Fibroblast of lung (primary cell): ENCODE measurements at regions not wholly inside any gene's neighbourhood (a gene's known extent, or its start where the extent isn't known, plus 50 kb on each side); places are given as distances from the start of the nearest gene placed in this dataset.

ENCODE experiments used
- DNase-seq, 2 donors: peaks; one replicate each; pipeline versions ENCODE4 v3.0.0 to v3.0.0-alpha.2; 2010; ENCODE audit warnings: low read depth in 2 of 2
- H2AFZ ChIP-seq: 2 replicates; pipeline ENCODE4 v1.5.1; 2012; ENCODE audit warnings: low read length, control low read depth, inconsistent platforms
- H3K27ac ChIP-seq: 2 replicates; pipeline ENCODE4 v1.5.1; 2011; ENCODE audit warnings: low read length, control low read depth; ENCODE audit not compliant: insufficient read depth
- H3K27me3 ChIP-seq: 2 replicates; pipeline ENCODE4 v1.5.1; 2011; ENCODE audit warnings: mild to moderate bottlenecking, low read length; ENCODE audit not compliant: control insufficient read depth, insufficient read depth
- H3K36me3 ChIP-seq: 2 replicates; pipeline ENCODE4 v1.5.1; 2011; ENCODE audit warnings: low read length; ENCODE audit not compliant: control insufficient read depth, insufficient read depth
- H3K4me1 ChIP-seq: 2 replicates; pipeline ENCODE4 v1.5.1; 2011; ENCODE audit warnings: low read length; ENCODE audit not compliant: control insufficient read depth, insufficient read depth; ENCODE audit errors: extremely low read depth
- H3K4me2 ChIP-seq: 2 replicates; pipeline ENCODE4 v1.5.1; 2011; ENCODE audit warnings: low read length, control low read depth; ENCODE audit not compliant: insufficient read depth; ENCODE audit errors: extremely low read depth
- H3K4me3 ChIP-seq, 4 experiments: fragments of 200-600 bp in 1 of 4; sonication (generic) in 1 of 4; replicated peaks in 1 of 4; 2 replicates each; pipeline ENCODE4 v1.5.1; 2011 to 2016; ENCODE audit warnings: low read length in 4 of 4, low read depth in 3 of 4, mild to moderate bottlenecking in 3 of 4, control low read depth in 2 of 4, inconsistent platforms in 1 of 4, mixed read lengths in 1 of 4; ENCODE audit not compliant: insufficient read depth in 1 of 4; ENCODE audit errors: control extremely low read depth in 1 of 4
- H3K79me2 ChIP-seq: 2 replicates; pipeline ENCODE4 v1.5.1; 2012; ENCODE audit warnings: mild to moderate bottlenecking, low read length, inconsistent platforms; ENCODE audit not compliant: control insufficient read depth, insufficient read depth
- H3K9ac ChIP-seq: 2 replicates; pipeline ENCODE4 v1.5.1; 2011; ENCODE audit warnings: mild to moderate bottlenecking, low read length, control low read depth; ENCODE audit not compliant: insufficient read depth
- H3K9me3 ChIP-seq: 2 replicates; pipeline ENCODE4 v1.5.1; 2012; ENCODE audit warnings: low read depth, low read length; ENCODE audit not compliant: control insufficient read depth, insufficient read depth
- H4K20me1 ChIP-seq: 2 replicates; pipeline ENCODE4 v1.5.1; 2011; ENCODE audit warnings: low read length; ENCODE audit not compliant: control insufficient read depth, insufficient read depth; ENCODE audit errors: extremely low read depth
- EZH2 ChIP-seq: IDR thresholded peaks from 2 replicates; pipeline ENCODE4 v1.5.1; 2012; ENCODE audit warnings: low read length, control low read depth, mild to moderate bottlenecking; ENCODE audit errors: missing control alignments
- TF ChIP-seq, protein P1 (sequence below), 2 donors: IDR thresholded peaks in 1 of 2; conservative IDR thresholded peaks in 1 of 2; 1 replicate in 1 of 2; 2 replicates in 1 of 2; pipeline ENCODE4 v1.5.1; 2011 to 2012; ENCODE audit warnings: low read length in 2 of 2, control low read depth in 1 of 2, inconsistent platforms in 1 of 2, low read depth in 1 of 2, mild to moderate bottlenecking in 1 of 2

DNA sequence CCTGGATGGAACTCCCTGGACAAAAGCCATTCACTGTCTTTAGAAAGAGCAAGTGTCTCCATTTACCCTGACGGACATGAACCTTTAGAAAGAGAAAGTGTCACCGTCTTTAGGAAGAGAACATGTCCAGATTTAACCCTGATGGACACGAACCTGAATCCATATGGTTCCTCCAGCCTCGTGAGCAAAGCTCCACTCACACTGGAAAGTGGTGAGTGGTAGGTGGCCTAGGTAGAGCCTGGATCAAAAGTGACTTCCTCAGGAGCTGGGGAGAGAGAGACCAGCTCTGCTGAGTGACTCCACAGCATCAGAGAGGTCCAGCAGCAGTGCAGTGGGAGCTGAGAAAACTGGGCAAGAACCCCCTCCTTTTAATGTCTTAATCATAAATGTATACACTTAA, 59.8 kb upstream of the IRS2 start:
- no peaks in the 10 kb centered on the region for H4K20me1 ChIP-seq
- no peaks in the 10 kb centered on the region for H3K79me2 ChIP-seq
- H3K27me3 ChIP-seq: no peaks in the 10 kb centered on the region
- no peak overlapping the region for H3K27ac ChIP-seq
- no peaks in the 10 kb centered on the region for H3K9me3 ChIP-seq
- no peak overlapping the region for H3K4me2 ChIP-seq
- no peak overlapping the region for H3K9ac ChIP-seq
- no peak overlapping the region for H2AFZ ChIP-seq
- H3K4me3 ChIP-seq: no peak overlapping the region
- no peak for TF ChIP-seq EZH2
- TF ChIP-seq, protein P1, sequence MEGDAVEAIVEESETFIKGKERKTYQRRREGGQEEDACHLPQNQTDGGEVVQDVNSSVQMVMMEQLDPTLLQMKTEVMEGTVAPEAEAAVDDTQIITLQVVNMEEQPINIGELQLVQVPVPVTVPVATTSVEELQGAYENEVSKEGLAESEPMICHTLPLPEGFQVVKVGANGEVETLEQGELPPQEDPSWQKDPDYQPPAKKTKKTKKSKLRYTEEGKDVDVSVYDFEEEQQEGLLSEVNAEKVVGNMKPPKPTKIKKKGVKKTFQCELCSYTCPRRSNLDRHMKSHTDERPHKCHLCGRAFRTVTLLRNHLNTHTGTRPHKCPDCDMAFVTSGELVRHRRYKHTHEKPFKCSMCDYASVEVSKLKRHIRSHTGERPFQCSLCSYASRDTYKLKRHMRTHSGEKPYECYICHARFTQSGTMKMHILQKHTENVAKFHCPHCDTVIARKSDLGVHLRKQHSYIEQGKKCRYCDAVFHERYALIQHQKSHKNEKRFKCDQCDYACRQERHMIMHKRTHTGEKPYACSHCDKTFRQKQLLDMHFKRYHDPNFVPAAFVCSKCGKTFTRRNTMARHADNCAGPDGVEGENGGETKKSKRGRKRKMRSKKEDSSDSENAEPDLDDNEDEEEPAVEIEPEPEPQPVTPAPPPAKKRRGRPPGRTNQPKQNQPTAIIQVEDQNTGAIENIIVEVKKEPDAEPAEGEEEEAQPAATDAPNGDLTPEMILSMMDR (conservative IDR thresholded peaks at IDR 0.05 in 1 of 2, IDR thresholded peaks at IDR 0.05 in 1 of 2; ENCODE audit: low read depth in 1 of 2, low read length in 2 of 2): no peak
- H3K4me1 ChIP-seq: no peaks in the 10 kb centered on the region
- H3K36me3 ChIP-seq: no peaks in the 10 kb centered on the region
- no peak for DNase-seq

- no peak overlapping the region for H3K27ac ChIP-seq
- H3K4me1 ChIP-seq: peaks cover 6% of the 10 kb centered on the region
- peak; percentile 61 to 67 for DNase-seq
- H3K27me3 ChIP-seq: no peaks in the 10 kb centered on the region
- H3K79me2 ChIP-seq: no peaks in the 10 kb centered on the region
- no peak overlapping the region for H3K9ac ChIP-seq
- no peaks in the 10 kb centered on the region for H3K36me3 ChIP-seq
- no peak overlapping the region for H3K4me3 ChIP-seq
- H4K20me1 ChIP-seq: no peaks in the 10 kb centered on the region
- H3K9me3 ChIP-seq: no peaks in the 10 kb centered on the region
- TF ChIP-seq, protein P1 (conservative IDR thresholded peaks at IDR 0.05 in 1 of 2, IDR thresholded peaks at IDR 0.05 in 1 of 2; ENCODE audit: low read depth in 1 of 2, low read length in 2 of 2): no peak
- TF ChIP-seq EZH2: no peak
- no peak overlapping the region for H3K4me2 ChIP-seq
- H2AFZ ChIP-seq: no peak overlapping the region
Measured at GRCh38 chr13:109844396-109844795, 58.0 kb upstream of the IRS2 start.

GRCh38 chr13:109843695-109844094, 57.3 kb upstream of the IRS2 start:
- Histone ChIP-seq H3K27ac (no peak overlapping the region), H3K4me3 (no peak overlapping the region), H4K20me1 (no peaks in the 10 kb centered on the region), H2AFZ (no peak overlapping the region), H3K9me3 (no peaks in the 10 kb centered on the region), H3K36me3 (no peaks in the 10 kb centered on the region), H3K4me1 (peaks cover 6% of the 10 kb centered on the region), H3K9ac (no peak overlapping the region), H3K27me3 (no peaks in the 10 kb centered on the region), H3K4me2 (no peak overlapping the region), H3K79me2 (no peaks in the 10 kb centered on the region)
- TF ChIP-seq EZH2: no peak
- TF ChIP-seq, protein P1 (conservative IDR thresholded peaks at IDR 0.05 in 1 of 2, IDR thresholded peaks at IDR 0.05 in 1 of 2; ENCODE audit: low read depth in 1 of 2, low read length in 2 of 2): no peak
- no peak for DNase-seq
